ENCODE measurements at regions not wholly inside any gene's neighbourhood (a gene's known extent, or its start where the extent isn't known, plus 50 kb on each side); places are given as distances from the start of the nearest gene placed in this dataset.

- POLR2A ChIA-PET, result no interaction called here
- TF ChIP-seq RCOR1 (conservative IDR thresholded peaks at IDR 0.05; ENCODE audit: low read depth, low read length) (no peak), PML (IDR thresholded peaks at IDR 0.05; ENCODE audit: low read length) (no peak), ATF3 (IDR thresholded peaks at IDR 0.05; ENCODE audit: borderline replicate concordance, extremely low read depth, low read depth, low read length) (no peak), MEF2B (IDR thresholded peaks at IDR 0.05; ENCODE audit: partially characterized antibody, poor library complexity, severe bottlenecking) (no peak), ZBTB33 (IDR thresholded peaks at IDR 0.05) (no peak), SRF (IDR thresholded peaks at IDR 0.05; ENCODE audit: low read depth in 2 of 2, low read length in 2 of 2) (no peak), NFYA (IDR thresholded peaks at IDR 0.05; ENCODE audit: borderline replicate concordance, low read depth, low read length) (no peak), POLR2A (IDR thresholded peaks at IDR 0.05; ENCODE audit: low read depth, low read length) (no peak), SUPT20H (IDR thresholded peaks at IDR 0.05; ENCODE audit: borderline replicate concordance, control insufficient read depth, low read depth, low read length) (no peak), ZNF592 (IDR thresholded peaks at IDR 0.05) (no peak), RAD51 (IDR thresholded peaks at IDR 0.05) (no peak), ZNF207 (IDR thresholded peaks at IDR 0.05; ENCODE audit: borderline replicate concordance) (no peak), KLF5 (IDR thresholded peaks at IDR 0.05; ENCODE audit: partially characterized antibody) (no peak), GABPA (IDR thresholded peaks at IDR 0.05; ENCODE audit: low read depth) (no peak), CHD4 (IDR thresholded peaks at IDR 0.05) (no peak), ETV6 (conservative IDR thresholded peaks at IDR 0.05 in 1 of 2, IDR thresholded peaks at IDR 0.05 in 1 of 2; ENCODE audit: borderline replicate concordance in 1 of 2, low read depth in 1 of 2) (no peak), USF2 (IDR thresholded peaks at IDR 0.05; ENCODE audit: borderline replicate concordance, low read depth, low read length) (no peak)
- intact Hi-C loops (cut with micrococcal nuclease; ENCODE audit: unreplicated experiment), result no loop called here
- no peaks in the 10 kb centered on the region for H3K9me3 ChIP-seq (replicated peaks; ENCODE audit: control insufficient read depth, insufficient read depth, low read length)
- H3K79me2 ChIP-seq (ENCODE audit: control insufficient read depth, insufficient read depth, low read length), result no peaks in the 10 kb centered on the region
- no peak overlapping the region for H3K27ac ChIP-seq (ENCODE audit: control insufficient read depth, insufficient read depth)
- DNase-seq (ENCODE audit: low read depth, low spot score) (no peak), FAIRE-seq (no peak), ATAC-seq (no peak)
- RAD21 ChIA-PET (ENCODE audit: unreplicated experiment), result no interaction called here
- H3K9ac ChIP-seq (ENCODE audit: control insufficient read depth, insufficient read depth, low read length), result no peak overlapping the region
- no peak overlapping the region for H2AFZ ChIP-seq (ENCODE audit: control insufficient read depth, low read depth, low read length)
- SMC1A ChIA-PET (ENCODE audit: uncharacterized antibody, unreplicated experiment), result interaction anchor here (0.7 kb wide), 1 partner anchor 9 kb away, joined by 3 read pairs; no protein-coding TSS in a partner anchor
- H4K20me1 ChIP-seq (ENCODE audit: control insufficient read depth, insufficient read depth), result no peaks in the 10 kb centered on the region
- CTCF ChIA-PET, result interaction anchor here (0.6 kb wide), 1 partner anchor 833 kb away, joined by 3 read pairs; no protein-coding TSS in a partner anchor
- WGBS (ENCODE audit: insufficient coverage, insufficient replicate concordance, low lambda C conversion rate, missing lambda C conversion rate), result 0% methylated on average over 1 of the region's 1 CpG
- in situ Hi-C loops (cut with MboI), result no loop called here
- no peaks in the 10 kb centered on the region for H3K4me1 ChIP-seq (ENCODE audit: control insufficient read depth, insufficient read depth, low read length)
- no peak overlapping the region for H3K4me2 ChIP-seq (ENCODE audit: control insufficient read depth, insufficient read depth)
- H3K4me3 ChIP-seq, result no peak overlapping the region
- no peaks in the 10 kb centered on the region for H3K36me3 ChIP-seq (ENCODE audit: control insufficient read depth in 2 of 2, insufficient read depth in 2 of 2, low read length in 1 of 2)
- no peaks in the 10 kb centered on the region for H3K27me3 ChIP-seq (replicated peaks in 1 of 2; ENCODE audit: control insufficient read depth in 2 of 2, insufficient read depth in 2 of 2, low read length in 1 of 2)
- no TSS peak for BruUV-seq (replicated peaks)
Observed at GRCh38 chr5:52627740-52628139, 160.0 kb upstream of the ITGA1 start.
